ENCODE measurements at regions not wholly inside any gene's neighbourhood (a gene's known extent, or its start where the extent isn't known, plus 50 kb on each side); places are given as distances from the start of the nearest gene placed in this dataset.

- Histone ChIP-seq H2BK12ac (ENCODE audit: low read depth, low read length) (no peak overlapping the region), H3K36me3 (ENCODE audit: control insufficient read depth in 2 of 4, insufficient read depth in 4 of 4, low read length in 3 of 4) (no peaks in the 10 kb centered on the region)
These were observed 244.3 kb upstream of the NR2F2 start for GRCh38 chr15:96086164-96086563.

More at GRCh38 chr15:96086164-96086563, 244.3 kb upstream of the NR2F2 start:
- H3K79me1 ChIP-seq (ENCODE audit: low read depth, low read length) = no peaks in the 10 kb centered on the region
- H3K27ac ChIP-seq (ENCODE audit: low read depth, low read length) = no peak overlapping the region
- no peak overlapping the region for H2BK20ac ChIP-seq (ENCODE audit: low read length)
- FAIRE-seq = no peak
- no peak overlapping the region; the same call in 1 of the 2 replicates for H3K18ac ChIP-seq (ENCODE audit: extremely low read depth, low read length)
- WGBS, 2 experiments (ENCODE audit: extremely low coverage in 1 of 2, insufficient coverage in 1 of 2, insufficient read length in 1 of 2, insufficient replicate concordance in 2 of 2, low coverage in 1 of 2, low lambda C conversion rate in 2 of 2, missing lambda C conversion rate in 1 of 2) = 41% methylated on average over 3 of the region's 3 CpGs; no CpG with 5 or more reads in 1 of the 2 experiments
- H3K56ac ChIP-seq (replicated peaks; ENCODE audit: insufficient read length, low read depth, low read length) = no peak overlapping the region
- no peaks in the 10 kb centered on the region for H4K20me1 ChIP-seq (replicated peaks in 1 of 2; ENCODE audit: control insufficient read depth in 1 of 2, insufficient read depth in 2 of 2, low read length in 2 of 2)
- H3K4ac ChIP-seq (replicated peaks; ENCODE audit: insufficient read length, low read depth, low read length) = no peak overlapping the region
- no peak overlapping the region for H2BK120ac ChIP-seq (replicated peaks; ENCODE audit: low read depth, low read length)
- ChIA-PET CTCF (ENCODE audit: partially characterized antibody) (interaction anchor here (1.0 to 2.2 kb wide), 2 partner anchors 10 to 272 kb away, joined by 3 to 4 read pairs; no protein-coding TSS in a partner anchor), POLR2A (ENCODE audit: partially characterized antibody) (no interaction called here)
- H2BK5ac ChIP-seq (ENCODE audit: low read depth, low read length) = no peak overlapping the region
- H3K23me2 ChIP-seq (ENCODE audit: low read depth, low read length) = no peaks in the 10 kb centered on the region
- H3K27me3 ChIP-seq (replicated peaks in 1 of 4; ENCODE audit: control insufficient read depth in 3 of 4, extremely low read depth in 1 of 4, insufficient read depth in 3 of 4, low read length in 3 of 4) = peaks cover 22 to 59% (median 48%) of the 10 kb centered on the region in 4 experiments
- H4K8ac ChIP-seq (ENCODE audit: extremely low read depth, insufficient read depth, low read length) = no peak overlapping the region
- no peak for TF ChIP-seq JUN (IDR thresholded peaks at IDR 0.05; ENCODE audit: low read depth, low read length)
- no peak for TF ChIP-seq NRF1 (IDR thresholded peaks at IDR 0.05; ENCODE audit: low read depth, low read length)
- TF ChIP-seq HDAC6 (IDR thresholded peaks at IDR 0.05; ENCODE audit: low read depth, low read length) = no peak
- no peak for TF ChIP-seq SAP30 (IDR thresholded peaks at IDR 0.05; ENCODE audit: insufficient read depth, insufficient replicate concordance, low read length)
- no peak for TF ChIP-seq POLR2A (IDR thresholded peaks at IDR 0.05; ENCODE audit: control extremely low read depth in 1 of 2, low read depth in 2 of 2, low read length in 2 of 2)
- H3K4me3 ChIP-seq (ENCODE audit: extremely low read depth in 1 of 4, insufficient read depth in 2 of 4, low read depth in 3 of 4, low read length in 4 of 4) = no peak overlapping the region
- no peak overlapping the region for H2AK5ac ChIP-seq (ENCODE audit: low read depth, low read length)
- H3K79me2 ChIP-seq (ENCODE audit: control insufficient read depth in 1 of 2, insufficient read depth in 2 of 2, low read length in 2 of 2) = no peaks in the 10 kb centered on the region
- peaks cover 0 to 15% (median 7%) of the 10 kb centered on the region in 4 experiments; a peak in 4 of 7 replicates for H3K4me1 ChIP-seq (replicated peaks in 1 of 4; ENCODE audit: control insufficient read depth in 3 of 4, insufficient read depth in 4 of 4, low read length in 3 of 4)
- H4K5ac ChIP-seq (ENCODE audit: insufficient read length, low read depth, low read length) = no peak overlapping the region
- no peak overlapping the region for H3K23ac ChIP-seq (ENCODE audit: insufficient read length)
- no peak overlapping the region for H2BK15ac ChIP-seq (ENCODE audit: low read length)
- H3K4me2 ChIP-seq (ENCODE audit: insufficient read depth in 1 of 2, low read depth in 2 of 2, low read length in 2 of 2) = no peak overlapping the region
- H2AFZ ChIP-seq (ENCODE audit: low read length) = no peak overlapping the region
- H3K14ac ChIP-seq (ENCODE audit: insufficient read length) = no peak overlapping the region
- no peak overlapping the region for H4K91ac ChIP-seq (replicated peaks; ENCODE audit: insufficient read length, low read length)
- DNase-seq (ENCODE audit: low read depth in 1 of 2, low spot score in 2 of 2) = no peak
- no peaks in the 10 kb centered on the region for H3K9me3 ChIP-seq (ENCODE audit: insufficient read depth in 2 of 2, low read depth in 1 of 2, low read length in 1 of 2)
- no peak overlapping the region for H3K9ac ChIP-seq (replicated peaks in 1 of 4; ENCODE audit: extremely low read depth in 1 of 4, low read depth in 3 of 4, low read length in 3 of 4)

All from H1 (cell line).